K562 (cell line): ENCODE measurements at regions not wholly inside any gene's neighbourhood (a gene's known extent, or its start where the extent isn't known, plus 50 kb on each side); places are given as distances from the start of the nearest gene placed in this dataset.

Experiments used
- CEBPZ ChIP-seq: fragments of 150-350 bp; IDR thresholded peaks from 2 replicates; pipeline ENCODE4 v1.6.1; 2014; ENCODE audit warnings: low read depth, mild to moderate bottlenecking, low read length, borderline replicate concordance
- CHCHD3 ChIP-seq: fragments of 250-450 bp; sonication (Bioruptor Pico); IDR thresholded peaks from 2 replicates; pipeline ENCODE4 v2.1.2; 2022; ENCODE audit warnings: mild to moderate bottlenecking
- E2F1 ChIP-seq: sonication (generic); formaldehyde crosslinking; IDR thresholded peaks from 2 replicates; pipeline ENCODE4 v1.8.1; 2023; ENCODE audit warnings: mild to moderate bottlenecking, missing genetic modification reagents, moderate library complexity
- HCFC1 ChIP-seq: IDR thresholded peaks from 2 replicates; pipeline ENCODE4 v1.6.1; 2012; ENCODE audit warnings: low read depth, low read length, improper control_type of control experiment
- HDAC3 ChIP-seq: fragments of 450-650 bp; IDR thresholded peaks from 2 replicates; pipeline ENCODE4 v1.6.1; 2018; ENCODE audit warnings: borderline replicate concordance, mild to moderate bottlenecking, moderate library complexity; ENCODE audit not compliant: partially characterized antibody
- HEY1 ChIP-seq: fragments of 250-450 bp; sonication (Bioruptor Pico); IDR thresholded peaks from 2 replicates; pipeline ENCODE4 v1.5.0; 2020; ENCODE audit warnings: mild to moderate bottlenecking, moderate library complexity, borderline replicate concordance
- MTA3 ChIP-seq: fragments of 450-650 bp; formaldehyde crosslinking; IDR thresholded peaks from 2 replicates; pipeline ENCODE4 v1.6.1; 2017; ENCODE audit warnings: mild to moderate bottlenecking, borderline replicate concordance
- MTF1 ChIP-seq: fragments of 250-450 bp; sonication (Bioruptor Pico); IDR thresholded peaks from 2 replicates; pipeline ENCODE4 v1.9.0; 2021; ENCODE audit warnings: moderate library complexity, mild to moderate bottlenecking, inconsistent platforms, borderline replicate concordance
- NFE2 ChIP-seq: IDR thresholded peaks from 2 replicates; pipeline ENCODE4 v1.6.1; 2014; ENCODE audit warnings: antibody characterized with exemption, low read depth
- POU5F1 ChIP-seq: fragments of 150-350 bp; IDR thresholded peaks from 2 replicates; pipeline ENCODE4 v1.6.1; 2014; ENCODE audit warnings: borderline replicate concordance, low read length, low read depth, mild to moderate bottlenecking; ENCODE audit not compliant: partially characterized antibody
- PTRF ChIP-seq: fragments of 450-650 bp; IDR thresholded peaks from 2 replicates; pipeline ENCODE4 v1.6.1; 2016; ENCODE audit warnings: mild to moderate bottlenecking, missing genetic modification characterization, missing compliant biosample characterization
- SRSF9 ChIP-seq: fragments of 200-400 bp; formaldehyde crosslinking; IDR thresholded peaks from 2 replicates; pipeline ENCODE4 v1.6.1; 2017; ENCODE audit warnings: low read depth, low read length, borderline replicate concordance
- U2AF1 ChIP-seq: fragments of 200-400 bp; formaldehyde crosslinking; optimal IDR thresholded peaks from 2 replicates; pipeline ENCODE3; 2017; ENCODE audit warnings: mild to moderate bottlenecking, low read depth, low read length, moderate library complexity
- USF1 ChIP-seq: sonication (generic); formaldehyde crosslinking; IDR thresholded peaks from 2 replicates; pipeline ENCODE4 v1.9.0; 2022; ENCODE audit warnings: mild to moderate bottlenecking, missing genetic modification reagents
- YBX1 ChIP-seq: fragments of 450-650 bp; IDR thresholded peaks from 2 replicates; pipeline ENCODE4 v1.7.1; 2016; ENCODE audit warnings: mild to moderate bottlenecking
- YY1 ChIP-seq, 3 experiments: IDR thresholded peaks; 2 replicates each; pipeline ENCODE4 v1.6.1; 2011; ENCODE audit warnings: low read length in 2 of 3, mild to moderate bottlenecking in 2 of 3, moderate library complexity in 2 of 3, borderline replicate concordance in 1 of 3, control low read depth in 1 of 3, low read depth in 1 of 3; ENCODE audit not compliant: insufficient read depth in 3 of 3, insufficient replicate concordance in 2 of 3, control insufficient read depth in 1 of 3, insufficient read length in 1 of 3; ENCODE audit errors: extremely low read depth in 1 of 3
- ZNF124 ChIP-seq: sonication (generic); formaldehyde crosslinking; IDR thresholded peaks from 2 replicates; pipeline ENCODE4 v1.8.1; 2022; ENCODE audit warnings: missing genetic modification reagents
- ZNF146 ChIP-seq: IDR thresholded peaks from one replicate; pipeline ENCODE4 v1.6.1; 2018; ENCODE audit warnings: missing compliant biosample characterization; ENCODE audit not compliant: unreplicated experiment
- ZNF239 ChIP-seq: fragments of 250-450 bp; sonication (Bioruptor Pico); IDR thresholded peaks from 2 replicates; pipeline ENCODE4 v1.4.0; 2020; ENCODE audit warnings: mild to moderate bottlenecking
- ZNF584 ChIP-seq: fragments of 200-800 bp; sonication (Bioruptor generic); IDR thresholded peaks from 2 replicates; pipeline ENCODE4 v1.6.1; 2016; ENCODE audit warnings: low read depth, mild to moderate bottlenecking, missing genetic modification characterization, missing compliant biosample characterization
- ZNF76 ChIP-seq: fragments of 250-450 bp; sonication (Bioruptor Pico); IDR thresholded peaks from 2 replicates; pipeline ENCODE4 v1.4.0; 2020; ENCODE audit warnings: mild to moderate bottlenecking, moderate library complexity, borderline replicate concordance
- ZNF766 ChIP-seq: fragments of 200-800 bp; sonication (Bioruptor generic); conservative IDR thresholded peaks from 2 replicates; pipeline ENCODE4 v1.6.1; 2016; ENCODE audit warnings: missing genetic modification characterization, missing compliant biosample characterization
- ZSCAN32 ChIP-seq: fragments of 450-650 bp; formaldehyde crosslinking; IDR thresholded peaks from 2 replicates; pipeline ENCODE4 v1.4.0; 2020; ENCODE audit warnings: mild to moderate bottlenecking, moderate library complexity

GRCh38 chr13:33542309-33543088 lies 256.9 kb upstream of the STARD13 start (continued):
- TF ChIP-seq ZNF124 (no peak), CEBPZ (no peak), PTRF (tag) (no peak), USF1 (CRISPR knock-in tag) (peak; percentile 43; the same call in 1 of the 2 replicates), ZNF76 (CRISPR knock-in tag) (no peak), YY1 (IDR thresholded peaks at IDR 0.05; ENCODE audit: borderline replicate concordance in 1 of 3, control insufficient read depth in 1 of 3, extremely low read depth in 1 of 3, insufficient read depth in 3 of 3, insufficient read length in 1 of 3, insufficient replicate concordance in 2 of 3, low read depth in 1 of 3, low read length in 2 of 3) (peak in 2 of 3 experiments; percentile 57 to 77), MTF1 (CRISPR knock-in tag) (no peak), ZNF584 (CRISPR knock-in tag) (no peak), U2AF1 (no peak), MTA3 (peak; percentile 45; the same call in 1 of the 2 replicates), ZSCAN32 (no peak), POU5F1 (no peak), NFE2 (no peak), CHCHD3 (CRISPR knock-in tag) (no peak), E2F1 (peak; percentile 98), YBX1 (no peak), HEY1 (CRISPR knock-in tag) (no peak), ZNF146 (no peak), ZNF766 (CRISPR knock-in tag) (0 out of 2 replicates have a peak, but pooled peaks have one; percentile 50), SRSF9 (no peak), HDAC3 (no peak), HCFC1 (peak; percentile 55), ZNF239 (CRISPR knock-in tag) (no peak)
